HG03175 (cell line): ENCODE measurements at regions not wholly inside any gene's neighbourhood (a gene's known extent, or its start where the extent isn't known, plus 50 kb on each side); places are given as distances from the start of the nearest gene placed in this dataset.
A peak's percentile ranks its signal among the peaks of the same experiment; 100 is the strongest.
"Not testable (repeated sequence)": the region's sequence is repeated elsewhere in the genome, so short reads cannot be mapped to it uniquely, and the experiment has no call there.

Experiments
- ATAC-seq: cut with Tn5 transposase; IDR thresholded peaks from one replicate; pipeline ENCODE4 v1.9.1; 2021; ENCODE audit warnings: mild to moderate bottlenecking, moderate library complexity; ENCODE audit not compliant: unreplicated experiment

- ATAC-seq, result peak; percentile 90
Measured at GRCh38 chr15:69755551-69756310, 303.1 kb downstream of the RPLP1 start.

- no peak for ATAC-seq
Measured at GRCh38 chr15:69756440-69756839, 303.8 kb downstream of the RPLP1 start.

GRCh38 chr15:69757186-69757585 lies 304.6 kb downstream of the RPLP1 start:
- no peak for ATAC-seq

GRCh38 chr15:69758291-69758771 lies 305.7 kb downstream of the RPLP1 start:
- no peak for ATAC-seq

- ATAC-seq, result peak; percentile 49
Measured at GRCh38 chr15:69758810-69759790, 306.5 kb downstream of the RPLP1 start.

- ATAC-seq, result no peak
Measured at GRCh38 chr15:69760258-69760845, 307.7 kb downstream of the RPLP1 start.

- ATAC-seq, result peak; percentile 57
Measured at GRCh38 chr15:69760890-69761568, 308.4 kb downstream of the RPLP1 start.

GRCh38 chr15:69762373-69763148 lies 309.9 kb downstream of the RPLP1 start:
- ATAC-seq, result no peak

GRCh38 chr15:69763831-69764230 lies 311.2 kb downstream of the RPLP1 start:
- ATAC-seq, result no peak

GRCh38 chr15:69766156-69766555 lies 313.5 kb downstream of the RPLP1 start:
- ATAC-seq, result no peak

GRCh38 chr15:69767191-69767590 lies 314.6 kb downstream of the RPLP1 start:
- no peak for ATAC-seq

GRCh38 chr15:69769336-69769735 lies 316.7 kb downstream of the RPLP1 start:
- ATAC-seq, result not testable (repeated sequence)

GRCh38 chr15:69774258-69774657 lies 321.6 kb downstream of the RPLP1 start:
- ATAC-seq, result not testable (repeated sequence)

GRCh38 chr15:69774711-69775110 lies 322.1 kb downstream of the RPLP1 start:
- not testable (repeated sequence) for ATAC-seq

GRCh38 chr15:69777356-69777755 lies 320.4 kb downstream of the TLE3 start:
- ATAC-seq, result no peak

- ATAC-seq, result no peak
Measured at GRCh38 chr15:69780374-69780773, 317.3 kb downstream of the TLE3 start.

- ATAC-seq, result no peak
Measured at GRCh38 chr15:69780981-69781380, 316.7 kb downstream of the TLE3 start.

- no peak for ATAC-seq
Measured at GRCh38 chr15:69781411-69782125, 316.1 kb downstream of the TLE3 start.

- no peak for ATAC-seq
Measured at GRCh38 chr15:69782139-69782658, 315.5 kb downstream of the TLE3 start.
